HFF-Myc (cell line): ENCODE measurements at regions not wholly inside any gene's neighbourhood (a gene's known extent, or its start where the extent isn't known, plus 50 kb on each side); places are given as distances from the start of the nearest gene placed in this dataset.

Experiments
- DNase-seq: peaks from one replicate; pipeline ENCODE4 v3.0.0-alpha.2; 2011; ENCODE audit warnings: low read depth; ENCODE audit errors: extremely low read depth
- H3K4me3 ChIP-seq: replicated peaks from 2 replicates; pipeline ENCODE4 v1.5.1; 2011; ENCODE audit warnings: low read depth, mild to moderate bottlenecking, control low read depth, low read length
- TF ChIP-seq, protein P1 (sequence below): IDR thresholded peaks from 2 replicates; pipeline ENCODE4 v1.5.1; 2012; ENCODE audit warnings: mild to moderate bottlenecking, low read depth, low read length, control low read depth; ENCODE audit errors: missing control alignments

DNA sequence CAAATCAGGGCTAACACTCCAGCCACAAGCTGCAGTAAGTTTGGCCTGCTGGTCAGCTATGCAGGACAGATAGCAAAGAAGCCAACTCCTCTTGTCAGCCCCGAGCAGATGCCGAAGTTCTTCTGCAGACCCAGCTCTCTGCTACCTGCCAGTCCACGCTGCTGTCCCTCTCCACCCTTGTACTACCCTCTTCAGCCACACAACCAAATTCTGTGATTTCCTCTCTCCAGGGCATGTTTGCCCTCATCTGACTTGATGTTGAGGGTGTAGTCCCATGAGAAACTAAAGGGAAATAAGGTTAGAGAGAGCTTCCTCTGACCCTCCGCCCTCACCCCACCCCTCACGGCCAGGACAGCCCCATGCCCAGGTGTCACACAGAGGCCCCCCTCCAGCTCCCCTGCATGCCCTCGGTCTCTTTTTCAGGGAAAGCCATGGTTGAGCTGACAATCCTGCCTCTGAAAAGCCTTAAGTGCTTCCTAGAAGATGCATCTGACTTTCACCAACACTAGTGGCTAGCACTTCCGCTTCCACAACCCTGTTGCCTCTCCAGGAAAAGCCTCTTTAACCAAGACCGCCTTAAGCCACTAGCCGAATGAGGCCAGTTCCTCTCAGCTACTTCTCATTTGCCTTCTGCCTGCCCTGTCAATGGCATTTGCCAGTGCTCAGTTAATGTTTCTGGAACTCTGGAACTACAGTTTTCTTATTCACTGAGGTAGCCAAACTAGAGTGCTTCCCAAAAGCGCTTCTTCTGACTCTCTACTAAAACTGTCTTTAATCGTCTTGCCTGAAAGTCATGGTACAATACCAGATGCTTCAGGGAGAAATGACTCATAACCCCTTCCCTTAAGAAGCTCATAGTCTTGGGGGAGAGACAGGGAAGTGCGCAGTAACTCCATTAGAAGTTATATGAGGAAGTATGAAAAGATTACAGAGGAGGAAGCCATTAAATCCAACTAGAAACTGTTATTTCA is 300.4 kb upstream of the STT3B start:
- H3K4me3 ChIP-seq: no peak overlapping the region
- no peak for DNase-seq
- TF ChIP-seq, protein P1, sequence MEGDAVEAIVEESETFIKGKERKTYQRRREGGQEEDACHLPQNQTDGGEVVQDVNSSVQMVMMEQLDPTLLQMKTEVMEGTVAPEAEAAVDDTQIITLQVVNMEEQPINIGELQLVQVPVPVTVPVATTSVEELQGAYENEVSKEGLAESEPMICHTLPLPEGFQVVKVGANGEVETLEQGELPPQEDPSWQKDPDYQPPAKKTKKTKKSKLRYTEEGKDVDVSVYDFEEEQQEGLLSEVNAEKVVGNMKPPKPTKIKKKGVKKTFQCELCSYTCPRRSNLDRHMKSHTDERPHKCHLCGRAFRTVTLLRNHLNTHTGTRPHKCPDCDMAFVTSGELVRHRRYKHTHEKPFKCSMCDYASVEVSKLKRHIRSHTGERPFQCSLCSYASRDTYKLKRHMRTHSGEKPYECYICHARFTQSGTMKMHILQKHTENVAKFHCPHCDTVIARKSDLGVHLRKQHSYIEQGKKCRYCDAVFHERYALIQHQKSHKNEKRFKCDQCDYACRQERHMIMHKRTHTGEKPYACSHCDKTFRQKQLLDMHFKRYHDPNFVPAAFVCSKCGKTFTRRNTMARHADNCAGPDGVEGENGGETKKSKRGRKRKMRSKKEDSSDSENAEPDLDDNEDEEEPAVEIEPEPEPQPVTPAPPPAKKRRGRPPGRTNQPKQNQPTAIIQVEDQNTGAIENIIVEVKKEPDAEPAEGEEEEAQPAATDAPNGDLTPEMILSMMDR: no peak

DNA sequence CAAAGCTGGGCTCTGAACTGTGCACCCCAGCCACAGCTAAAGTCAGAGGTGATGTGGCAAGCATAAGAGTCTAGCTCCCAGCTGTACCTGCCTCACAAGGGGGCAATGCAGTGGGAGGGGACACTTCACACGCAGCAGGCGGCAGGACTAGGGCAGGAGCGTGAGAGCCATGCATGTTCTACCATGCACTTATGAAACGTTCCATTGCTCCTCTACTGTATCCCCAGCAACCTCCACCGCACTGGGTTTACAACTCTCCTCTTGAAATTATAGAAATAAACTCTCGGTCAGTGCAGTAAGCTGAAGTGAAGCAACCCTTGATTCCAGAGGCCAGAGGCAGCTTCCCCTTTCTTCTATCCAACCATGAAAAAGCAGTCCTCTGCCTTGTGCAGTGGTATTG is 298.6 kb upstream of the STT3B start:
- TF ChIP-seq, protein P1: no peak
- no peak for DNase-seq
- H3K4me3 ChIP-seq: no peak overlapping the region

DNA sequence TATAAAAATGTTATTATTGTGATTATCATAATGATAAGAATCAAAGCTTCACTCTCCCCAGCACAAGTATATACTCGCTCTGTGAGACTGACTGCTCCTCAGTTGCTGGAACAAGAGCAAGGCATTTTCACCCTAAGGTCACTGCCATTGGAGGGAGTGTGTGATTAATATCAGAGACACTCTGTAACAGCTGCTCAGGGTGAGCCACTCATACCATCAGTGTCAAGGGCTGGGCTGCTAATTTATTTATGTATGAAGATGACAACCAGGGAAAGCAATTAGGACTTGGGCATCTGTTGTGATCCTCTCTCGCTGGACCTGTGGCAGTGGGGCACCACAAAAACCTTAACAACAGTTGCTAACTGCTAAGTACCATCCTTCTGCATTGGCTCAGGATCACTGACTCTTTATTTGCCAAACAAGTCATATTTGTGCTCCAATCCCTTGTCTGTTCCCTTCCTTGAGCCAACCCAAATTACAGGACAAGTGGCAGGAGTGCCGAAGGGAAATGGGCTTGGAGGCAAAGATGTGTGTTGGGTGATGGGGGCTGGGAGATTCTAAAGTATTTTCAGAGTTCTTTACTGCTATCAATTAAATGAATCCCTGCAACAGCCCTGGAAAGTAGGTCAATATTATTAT is 297.5 kb upstream of the STT3B start:
- DNase-seq: no peak
- TF ChIP-seq, protein P1: no peak
- H3K4me3 ChIP-seq: no peak overlapping the region

DNA sequence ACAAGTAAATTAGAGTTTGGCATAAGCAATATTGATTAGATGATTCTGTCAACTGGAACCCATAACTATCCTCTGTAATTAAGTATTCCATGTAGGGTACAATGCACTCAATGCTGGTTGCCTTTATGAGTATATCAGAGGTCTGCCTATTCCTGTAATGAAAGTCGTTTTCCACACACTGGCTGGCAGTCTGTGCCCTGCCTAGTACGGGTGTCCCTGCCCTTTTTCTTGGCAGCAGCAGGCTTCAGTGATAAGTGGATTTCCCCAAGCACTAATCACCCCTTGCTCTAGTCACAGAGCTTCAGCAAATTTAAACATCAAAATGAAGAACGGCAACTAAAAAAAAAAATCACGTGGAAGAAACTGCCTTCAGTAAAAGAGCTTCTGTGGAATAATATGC is 294.8 kb upstream of the STT3B start:
- DNase-seq: no peak
- TF ChIP-seq, protein P1: no peak
- no peak overlapping the region for H3K4me3 ChIP-seq

DNA sequence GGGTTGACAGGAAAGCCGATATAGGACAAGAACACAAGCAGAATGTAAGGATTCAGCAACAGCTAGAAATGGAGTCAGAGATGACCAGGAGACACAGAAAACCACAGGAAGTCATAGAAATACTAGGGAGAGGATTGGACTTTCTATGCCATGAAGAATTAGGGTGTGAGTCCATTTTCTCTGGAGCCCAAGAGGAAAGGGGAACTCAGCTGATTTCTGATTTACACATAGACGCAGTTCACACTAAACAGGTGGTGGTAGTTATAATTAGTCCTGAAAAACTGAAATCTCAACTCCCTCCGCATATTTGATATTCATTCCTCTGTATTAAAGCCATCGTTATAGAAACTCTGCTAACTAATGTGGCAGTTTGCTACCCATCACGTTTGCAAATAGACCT is 292.7 kb upstream of the STT3B start:
- DNase-seq: no peak
- no peak overlapping the region for H3K4me3 ChIP-seq
- TF ChIP-seq, protein P1: no peak

DNA sequence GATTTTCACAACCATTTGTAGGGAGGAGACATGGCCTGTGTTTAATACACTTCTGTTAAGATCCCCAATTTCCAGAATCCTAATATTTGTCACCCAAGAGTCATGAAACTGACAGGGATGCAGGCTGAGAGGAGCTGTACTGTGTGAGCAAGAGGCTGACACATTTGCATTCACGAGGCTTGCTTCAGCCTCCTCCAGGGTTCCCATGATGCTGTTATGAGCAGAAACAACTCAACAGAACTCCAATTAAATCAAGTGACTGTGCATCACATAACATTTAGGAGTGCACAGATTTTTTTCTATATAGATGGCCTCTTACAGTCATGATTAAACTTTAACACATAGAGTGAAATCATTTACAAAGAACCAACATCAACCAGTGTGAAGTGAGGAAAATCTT is 292.3 kb upstream of the STT3B start:
- no peak overlapping the region for H3K4me3 ChIP-seq
- TF ChIP-seq, protein P1: no peak
- DNase-seq: no peak
